HCT116 (cell line): ENCODE measurements at regions not wholly inside any gene's neighbourhood (a gene's known extent, or its start where the extent isn't known, plus 50 kb on each side); places are given as distances from the start of the nearest gene placed in this dataset.

Experiments
- ATAC-seq: fragments of 200-7000 bp; cut with Tn5 transposase; 2 replicates; pipeline ENCODE4 v1.9.1; 2020; ENCODE audit warnings: mild to moderate bottlenecking, moderate library complexity
- BruUV-seq: library from RNA; stranded (reverse); fragments of 400-500 nt; replicated peaks from 2 replicates; lab custom pipeline; 2021; lab: Mats Ljungman, UMichigan
- CTCF ChIA-PET: fragments of 300-600 bp; sonication (Branson Sonifier 250); formaldehyde crosslinking; loops from one replicate; lab custom pipeline; 2021; ENCODE audit warnings: antibody characterized with exemption; lab: Charles Lee
- POLR2A ChIA-PET: fragments of 300-600, 350-600 bp; sonication (Branson Sonifier 250); formaldehyde crosslinking; loops from one replicate; lab custom pipeline; 2021; ENCODE audit warnings: antibody characterized with exemption; lab: Charles Lee
- RAD21 ChIA-PET, 2 experiments: fragments of 300-600 bp; sonication (Branson Sonifier 250); formaldehyde crosslinking; loops; one replicate each; lab custom pipeline; 2023; ENCODE audit warnings: low total read pairs in 2 of 2; ENCODE audit not compliant: uncharacterized antibody in 2 of 2, unreplicated experiment in 2 of 2, low non-redundant PET in 1 of 2; lab: Charles Lee
- DNase-seq: peaks from one replicate; pipeline ENCODE4 v3.0.0-alpha.2; 2010; ENCODE audit warnings: low read depth, low spot score
- H2AFZ ChIP-seq: fragments of 200-600 bp; shearing (Covaris generic), sonication (generic); 2 replicates; pipeline ENCODE4 v1.6.1; 2017; ENCODE audit warnings: low read depth, mixed run types, mixed read lengths, antibody characterized with exemption, low read length; ENCODE audit not compliant: poor library complexity, severe bottlenecking
- H3K27ac ChIP-seq: 2 replicates; pipeline ENCODE4 v1.5.1; 2012; ENCODE audit warnings: low read depth, low read length
- H3K27me3 ChIP-seq: fragments of 200-600 bp; sonication (generic); 2 replicates; pipeline ENCODE4 v1.6.1; 2016; ENCODE audit warnings: mixed run types, low read length, mixed read lengths; ENCODE audit not compliant: insufficient read depth
- H3K36me3 ChIP-seq, 2 experiments: fragments of 200-500 bp in 1 of 2; fragments of 200-600 bp in 1 of 2; sonication (Bioruptor generic) in 1 of 2; sonication (generic) in 1 of 2; 2 replicates each; pipeline versions ENCODE4 v1.5.1 to v1.6.1; 2014 to 2016; ENCODE audit warnings: low read length in 2 of 2, inconsistent platforms in 1 of 2, mixed read lengths in 1 of 2, mixed run types in 1 of 2; ENCODE audit not compliant: insufficient read depth in 2 of 2, control insufficient read depth in 1 of 2
- H3K4me1 ChIP-seq, 2 experiments: fragments of 200-600 bp in 1 of 2; sonication (generic) in 1 of 2; 2 replicates each; pipeline versions ENCODE4 v1.5.1 to v1.6.1; 2012 to 2017; ENCODE audit warnings: low read length in 2 of 2, inconsistent platforms in 1 of 2, mild to moderate bottlenecking in 1 of 2, mixed read lengths in 1 of 2, mixed run types in 1 of 2, moderate library complexity in 1 of 2; ENCODE audit not compliant: insufficient read depth in 2 of 2, control insufficient read depth in 1 of 2
- H3K4me2 ChIP-seq: fragments of 200-600 bp; sonication (generic); 2 replicates; pipeline ENCODE4 v1.6.1; 2017; ENCODE audit warnings: mixed run types, low read length, mixed read lengths
- H3K4me3 ChIP-seq, 2 experiments: fragments of 200-600 bp in 1 of 2; sonication (generic) in 1 of 2; replicated peaks in 1 of 2; 2 replicates each; pipeline ENCODE4 v1.5.1; 2011 to 2016; ENCODE audit warnings: low read length in 2 of 2, control low read depth in 1 of 2, low read depth in 1 of 2, mild to moderate bottlenecking in 1 of 2, mixed read lengths in 1 of 2, mixed run types in 1 of 2
- H3K79me2 ChIP-seq: fragments of 200-600 bp; sonication (generic); 2 replicates; pipeline ENCODE4 v1.6.1; 2017; ENCODE audit warnings: mild to moderate bottlenecking, mixed run types, low read length, moderate library complexity, mixed read lengths; ENCODE audit not compliant: insufficient read depth
- H3K9ac ChIP-seq: fragments of 200-600 bp; sonication (generic); 2 replicates; pipeline ENCODE4 v1.6.1; 2016; ENCODE audit warnings: low read length, mixed read lengths
- H3K9me2 ChIP-seq: fragments of 200-600 bp; sonication (generic), shearing (Covaris generic); 2 replicates; pipeline ENCODE4 v1.6.1; 2017; ENCODE audit warnings: mixed run types, mild to moderate bottlenecking, moderate library complexity; ENCODE audit not compliant: insufficient read depth
- H3K9me3 ChIP-seq, 2 experiments: fragments of 200-500 bp in 1 of 2; fragments of 200-600 bp in 1 of 2; sonication (Bioruptor generic) in 1 of 2; sonication (generic) in 1 of 2; 2 replicates each; pipeline ENCODE4 v1.6.1; 2014 to 2017; ENCODE audit warnings: low read length in 2 of 2, mixed read lengths in 2 of 2, inconsistent platforms in 1 of 2, low read depth in 1 of 2, mild to moderate bottlenecking in 1 of 2, mixed run types in 1 of 2, moderate library complexity in 1 of 2; ENCODE audit not compliant: control insufficient read depth in 1 of 2, insufficient read depth in 1 of 2
- H4K20me1 ChIP-seq: fragments of 200-600 bp; sonication (generic), shearing (Covaris generic); 2 replicates; pipeline ENCODE4 v1.6.1; 2017; ENCODE audit warnings: mixed run types, mild to moderate bottlenecking, moderate library complexity; ENCODE audit not compliant: insufficient read depth
- ATF3 ChIP-seq: IDR thresholded peaks from 2 replicates; pipeline ENCODE4 v1.6.1; 2012
- CBX3 ChIP-seq: IDR thresholded peaks from 2 replicates; pipeline ENCODE4 v1.6.1; 2012; ENCODE audit warnings: low read depth
- ELF1 ChIP-seq: IDR thresholded peaks from 2 replicates; pipeline ENCODE4 v1.6.1; 2012; ENCODE audit warnings: low read depth, borderline replicate concordance
- EZH2 ChIP-seq: fragments of 200-600 bp; sonication (generic); IDR thresholded peaks from 2 replicates; pipeline ENCODE4 v1.6.1; 2017; ENCODE audit warnings: antibody characterized with exemption, mixed run types
- EZH2phosphoT487 ChIP-seq: fragments of 200-600 bp; IDR thresholded peaks from 2 replicates; pipeline ENCODE4 v1.6.1; 2018; ENCODE audit warnings: antibody characterized with exemption, borderline replicate concordance
- FOSL1 ChIP-seq: IDR thresholded peaks from 2 replicates; pipeline ENCODE4 v1.6.1; 2012; ENCODE audit warnings: low read depth
- JUND ChIP-seq: IDR thresholded peaks from 2 replicates; pipeline ENCODE4 v1.6.1; 2012
- POLR2AphosphoS5 ChIP-seq: IDR thresholded peaks from 2 replicates; pipeline ENCODE4 v1.6.1; 2011; ENCODE audit warnings: mild to moderate bottlenecking, low read depth, low read length, moderate library complexity
- RAD21 ChIP-seq: IDR thresholded peaks from 2 replicates; pipeline ENCODE4 v1.6.1; 2012; ENCODE audit warnings: low read depth, mild to moderate bottlenecking
- SIN3A ChIP-seq: IDR thresholded peaks from 2 replicates; pipeline ENCODE4 v1.6.1; 2012; ENCODE audit warnings: low read depth
- SP1 ChIP-seq: IDR thresholded peaks from 2 replicates; pipeline ENCODE4 v1.6.1; 2012; ENCODE audit warnings: low read depth
- ZFX ChIP-seq: fragments of 450-650 bp; IDR thresholded peaks from 2 replicates; pipeline ENCODE4 v1.6.1; 2017
- intact Hi-C: fragments of 100-400 bp; cut with micrococcal nuclease; formaldehyde crosslinking; loops from 2 replicates; pipeline ENCODE4 v1.10.0; 2022

- ATAC-seq (no peak), DNase-seq (no peak)
- intact Hi-C loops = loop anchor here (1.0 to 2.0 kb wide), 3 partner anchors 252 to 540 kb away; no protein-coding TSS in a partner anchor
- no peaks in the 10 kb centered on the region for H4K20me1 ChIP-seq
- CTCF ChIA-PET = interaction anchor here (0.8 to 4.2 kb wide), 13 partner anchors 8 to 573 kb away, joined by 3 to 84 read pairs (median 5); partner anchors contain the start of gene TRUB1
- RAD21 ChIA-PET = interaction anchor here (0.6 to 1.6 kb wide), 3 partner anchors 153 to 253 kb away, joined by 3 to 8 read pairs (median 4); no protein-coding TSS in a partner anchor
- POLR2A ChIA-PET = interaction anchor here (1.0 kb wide), 1 partner anchor 252 kb away, joined by 3 read pairs; no protein-coding TSS in a partner anchor
- H2AFZ ChIP-seq = peak overlapping the region; percentile 53
- TF ChIP-seq ELF1 (no peak), POLR2AphosphoS5 (no peak), ATF3 (no peak), FOSL1 (no peak), CBX3 (0 out of 2 replicates have a peak, but pooled peaks have one; percentile 20), RAD21 (no peak), JUND (no peak)
- no peaks in the 10 kb centered on the region for H3K79me2 ChIP-seq
- H3K4me1 ChIP-seq = peaks cover 0 to 13% of the 10 kb centered on the region in 2 experiments; a peak in 1 of 4 replicates
- H3K4me3 ChIP-seq = no peak overlapping the region
- H3K9ac ChIP-seq = no peak overlapping the region
- H3K36me3 ChIP-seq = no peaks in the 10 kb centered on the region
- H3K9me3 ChIP-seq = no peaks in the 10 kb centered on the region
- BruUV-seq = no TSS peak
- H3K9me2 ChIP-seq = no peaks in the 10 kb centered on the region
- peak overlapping the region; percentile 35 for H3K4me2 ChIP-seq
- no peaks in the 10 kb centered on the region for H3K27me3 ChIP-seq
- H3K27ac ChIP-seq = no peak overlapping the region
Observed at GRCh38 chr10:114877301-114877644, 55.7 kb downstream of the FHIP2A start.

- no peaks in the 10 kb centered on the region for H3K36me3 ChIP-seq
- intact Hi-C loops = no loop called here
- H3K9ac ChIP-seq = no peak overlapping the region
- DNase-seq = no peak
- H3K27ac ChIP-seq = no peak overlapping the region
- RAD21 ChIA-PET = interaction anchor here (0.6 to 1.4 kb wide), 2 partner anchors 93 to 251 kb away, joined by 3 read pairs; no protein-coding TSS in a partner anchor
- CTCF ChIA-PET = interaction anchor here (0.5 to 4.2 kb wide), 27 partner anchors 10 to 592 kb away, joined by 3 to 84 read pairs (median 4); partner anchors contain the start of gene TRUB1
- H3K4me2 ChIP-seq = peak overlapping the region; percentile 50
- no peaks in the 10 kb centered on the region for H3K27me3 ChIP-seq
- no peak for ATAC-seq
- H2AFZ ChIP-seq = peak overlapping the region; percentile 84
- H3K4me1 ChIP-seq = peaks cover 0 to 19% of the 10 kb centered on the region in 2 experiments; a peak in 2 of 4 replicates
- no peaks in the 10 kb centered on the region for H3K79me2 ChIP-seq
- no peaks in the 10 kb centered on the region for H4K20me1 ChIP-seq
- TF ChIP-seq ELF1 (no peak), EZH2 (no peak), SIN3A (no peak), ZFX (no peak), SP1 (no peak), EZH2phosphoT487 (no peak)
- no peaks in the 10 kb centered on the region for H3K9me3 ChIP-seq
- POLR2A ChIA-PET = interaction anchor here (0.6 kb wide), 1 partner anchor 10 kb away, joined by 3 read pairs; no protein-coding TSS in a partner anchor
- no TSS peak for BruUV-seq
- H3K9me2 ChIP-seq = no peaks in the 10 kb centered on the region
- peak overlapping the region in 1 of 2 experiments; percentile 23; a peak in 3 of 4 replicates for H3K4me3 ChIP-seq
Observed at GRCh38 chr10:114879093-114879492, 57.5 kb downstream of the FHIP2A start.
